ENCODE measurements at regions not wholly inside any gene's neighbourhood (a gene's known extent, or its start where the extent isn't known, plus 50 kb on each side); places are given as distances from the start of the nearest gene placed in this dataset.

GRCh38 chr22:27572278-27572666 is 229.3 kb downstream of the MN1 start:
- H3K4me1 ChIP-seq (ENCODE audit: control insufficient read depth in 2 of 2, insufficient read depth in 2 of 2, low read length in 2 of 2), result peaks cover 0 to 5% of the 10 kb centered on the region in 2 donors
- WGBS, result 96% methylated on average over 2 of the region's 2 CpGs
- H3K4me3 ChIP-seq (ENCODE audit: low read length in 2 of 2), result no peak overlapping the region
- no peak overlapping the region for H3K27ac ChIP-seq (ENCODE audit: low read depth in 1 of 2, low read length in 1 of 2)
- H3K27me3 ChIP-seq (ENCODE audit: control insufficient read depth in 2 of 2, insufficient read depth in 1 of 2, low read length in 1 of 2), result peaks cover 0 to 9% of the 10 kb centered on the region in 2 donors
- DNase-seq (ENCODE audit: low read depth in 6 of 9, low spot score in 9 of 9), result no peak
- H3K9me3 ChIP-seq (ENCODE audit: control insufficient read depth in 2 of 2, insufficient read depth in 1 of 2, low read length in 1 of 2), result no peaks in the 10 kb centered on the region
- H3K36me3 ChIP-seq (ENCODE audit: control insufficient read depth in 2 of 2, insufficient read depth in 2 of 2, low read length in 1 of 2), result no peaks in the 10 kb centered on the region

GRCh38 chr22:27573280-27574001 is 228.1 kb downstream of the MN1 start:
- H3K36me3 ChIP-seq (ENCODE audit: control insufficient read depth in 2 of 2, insufficient read depth in 2 of 2, low read length in 1 of 2), result no peaks in the 10 kb centered on the region
- DNase-seq (ENCODE audit: low read depth in 6 of 9, low spot score in 9 of 9), result no peak
- H3K27ac ChIP-seq (ENCODE audit: low read depth in 1 of 2, low read length in 1 of 2), result no peak overlapping the region
- H3K9me3 ChIP-seq (ENCODE audit: control insufficient read depth in 2 of 2, insufficient read depth in 1 of 2, low read length in 1 of 2), result no peaks in the 10 kb centered on the region
- H3K27me3 ChIP-seq (ENCODE audit: control insufficient read depth in 2 of 2, insufficient read depth in 1 of 2, low read length in 1 of 2), result peaks cover 0 to 9% of the 10 kb centered on the region in 2 donors
- WGBS, result 30% methylated on average over 22 of the region's 22 CpGs
- peaks cover 0 to 9% of the 10 kb centered on the region in 2 donors for H3K4me1 ChIP-seq (ENCODE audit: control insufficient read depth in 2 of 2, insufficient read depth in 2 of 2, low read length in 2 of 2)
- H3K4me3 ChIP-seq (ENCODE audit: low read length in 2 of 2), result no peak overlapping the region

GRCh38 chr22:27574002-27574366 is 227.6 kb downstream of the MN1 start:
- 95% methylated on average over 7 of the region's 7 CpGs for WGBS

GRCh38 chr22:27574651-27575050 is 226.9 kb downstream of the MN1 start:
- Histone ChIP-seq H3K9me3 (ENCODE audit: control insufficient read depth in 2 of 2, insufficient read depth in 1 of 2, low read length in 1 of 2) (no peaks in the 10 kb centered on the region), H3K4me3 (ENCODE audit: low read length in 2 of 2) (no peak overlapping the region), H3K36me3 (ENCODE audit: control insufficient read depth in 2 of 2, insufficient read depth in 2 of 2, low read length in 1 of 2) (no peaks in the 10 kb centered on the region), H3K4me1 (ENCODE audit: control insufficient read depth in 2 of 2, insufficient read depth in 2 of 2, low read length in 2 of 2) (peaks cover 0 to 9% of the 10 kb centered on the region in 2 donors), H3K27me3 (ENCODE audit: control insufficient read depth in 2 of 2, insufficient read depth in 1 of 2, low read length in 1 of 2) (peaks cover 0 to 9% of the 10 kb centered on the region in 2 donors), H3K27ac (ENCODE audit: low read depth in 1 of 2, low read length in 1 of 2) (no peak overlapping the region)
- 94% methylated on average over 9 of the region's 9 CpGs for WGBS
- DNase-seq (ENCODE audit: low read depth in 6 of 9, low spot score in 9 of 9), result no peak

More at GRCh38 chr22:27574002-27574366, 227.6 kb downstream of the MN1 start:
- Histone ChIP-seq H3K9me3 (ENCODE audit: control insufficient read depth in 2 of 2, insufficient read depth in 1 of 2, low read length in 1 of 2) (no peaks in the 10 kb centered on the region), H3K36me3 (ENCODE audit: control insufficient read depth in 2 of 2, insufficient read depth in 2 of 2, low read length in 1 of 2) (no peaks in the 10 kb centered on the region), H3K4me1 (ENCODE audit: control insufficient read depth in 2 of 2, insufficient read depth in 2 of 2, low read length in 2 of 2) (peaks cover 0 to 9% of the 10 kb centered on the region in 2 donors), H3K27ac (ENCODE audit: low read depth in 1 of 2, low read length in 1 of 2) (no peak overlapping the region), H3K4me3 (ENCODE audit: low read length in 2 of 2) (no peak overlapping the region), H3K27me3 (ENCODE audit: control insufficient read depth in 2 of 2, insufficient read depth in 1 of 2, low read length in 1 of 2) (peaks cover 0 to 9% of the 10 kb centered on the region in 2 donors)
- DNase-seq (ENCODE audit: low read depth in 6 of 9, low spot score in 9 of 9), result no peak

- Histone ChIP-seq H3K27me3 (ENCODE audit: control insufficient read depth in 2 of 2, insufficient read depth in 1 of 2, low read length in 1 of 2) (peaks cover 0 to 9% of the 10 kb centered on the region in 2 donors), H3K4me1 (ENCODE audit: control insufficient read depth in 2 of 2, insufficient read depth in 2 of 2, low read length in 2 of 2) (peaks cover 0 to 9% of the 10 kb centered on the region in 2 donors), H3K4me3 (ENCODE audit: low read length in 2 of 2) (no peak overlapping the region), H3K36me3 (ENCODE audit: control insufficient read depth in 2 of 2, insufficient read depth in 2 of 2, low read length in 1 of 2) (no peaks in the 10 kb centered on the region), H3K9me3 (ENCODE audit: control insufficient read depth in 2 of 2, insufficient read depth in 1 of 2, low read length in 1 of 2) (no peaks in the 10 kb centered on the region), H3K27ac (ENCODE audit: low read depth in 1 of 2, low read length in 1 of 2) (no peak overlapping the region)
- 94% methylated on average over 8 of the region's 8 CpGs for WGBS
- DNase-seq (ENCODE audit: low read depth in 6 of 9, low spot score in 9 of 9), result no peak
Observed at GRCh38 chr22:27575348-27575747, 226.2 kb downstream of the MN1 start.

- no peak for DNase-seq (ENCODE audit: low read depth in 6 of 9, low spot score in 9 of 9)
- no peak overlapping the region for H3K27ac ChIP-seq (ENCODE audit: low read depth in 1 of 2, low read length in 1 of 2)
- H3K27me3 ChIP-seq (ENCODE audit: control insufficient read depth in 2 of 2, insufficient read depth in 1 of 2, low read length in 1 of 2), result peaks cover 0 to 9% of the 10 kb centered on the region in 2 donors
Observed at GRCh38 chr22:27576413-27576812, 225.1 kb downstream of the MN1 start.

GRCh38 chr22:27576815-27577573 is 224.6 kb downstream of the MN1 start:
- Histone ChIP-seq H3K27me3 (ENCODE audit: control insufficient read depth in 2 of 2, insufficient read depth in 1 of 2, low read length in 1 of 2) (peaks cover 0 to 9% of the 10 kb centered on the region in 2 donors), H3K9me3 (ENCODE audit: control insufficient read depth in 2 of 2, insufficient read depth in 1 of 2, low read length in 1 of 2) (no peaks in the 10 kb centered on the region), H3K36me3 (ENCODE audit: control insufficient read depth in 2 of 2, insufficient read depth in 2 of 2, low read length in 1 of 2) (no peaks in the 10 kb centered on the region), H3K27ac (ENCODE audit: low read depth in 1 of 2, low read length in 1 of 2) (peak overlapping the region in 1 of 2 donors; percentile 17), H3K4me1 (ENCODE audit: control insufficient read depth in 2 of 2, insufficient read depth in 2 of 2, low read length in 2 of 2) (peaks cover 0 to 9% of the 10 kb centered on the region in 2 donors), H3K4me3 (ENCODE audit: low read length in 2 of 2) (no peak overlapping the region)
- WGBS, result 88% methylated on average over 20 of the region's 20 CpGs
- DNase-seq (ENCODE audit: low read depth in 6 of 9, low spot score in 9 of 9), result peak in 1 of 9 donors; percentile 9

More at GRCh38 chr22:27576413-27576812, 225.1 kb downstream of the MN1 start:
- 83% methylated on average over 9 of the region's 9 CpGs for WGBS
- H3K4me3 ChIP-seq (ENCODE audit: low read length in 2 of 2), result no peak overlapping the region
- peaks cover 0 to 9% of the 10 kb centered on the region in 2 donors for H3K4me1 ChIP-seq (ENCODE audit: control insufficient read depth in 2 of 2, insufficient read depth in 2 of 2, low read length in 2 of 2)
- no peaks in the 10 kb centered on the region for H3K9me3 ChIP-seq (ENCODE audit: control insufficient read depth in 2 of 2, insufficient read depth in 1 of 2, low read length in 1 of 2)
- H3K36me3 ChIP-seq (ENCODE audit: control insufficient read depth in 2 of 2, insufficient read depth in 2 of 2, low read length in 1 of 2), result no peaks in the 10 kb centered on the region

GRCh38 chr22:27577574-27577969 is 224.0 kb downstream of the MN1 start:
- H3K9me3 ChIP-seq (ENCODE audit: control insufficient read depth in 2 of 2, insufficient read depth in 1 of 2, low read length in 1 of 2), result no peaks in the 10 kb centered on the region
- no peak overlapping the region for H3K4me3 ChIP-seq (ENCODE audit: low read length in 2 of 2)
- 96% methylated on average over 12 of the region's 12 CpGs for WGBS
- H3K27me3 ChIP-seq (ENCODE audit: control insufficient read depth in 2 of 2, insufficient read depth in 1 of 2, low read length in 1 of 2), result peaks cover 0 to 9% of the 10 kb centered on the region in 2 donors
- no peak for DNase-seq (ENCODE audit: low read depth in 6 of 9, low spot score in 9 of 9)
- peaks cover 0 to 9% of the 10 kb centered on the region in 2 donors for H3K4me1 ChIP-seq (ENCODE audit: control insufficient read depth in 2 of 2, insufficient read depth in 2 of 2, low read length in 2 of 2)
- H3K27ac ChIP-seq (ENCODE audit: low read depth in 1 of 2, low read length in 1 of 2), result peak overlapping the region in 1 of 2 donors; percentile 17
- H3K36me3 ChIP-seq (ENCODE audit: control insufficient read depth in 2 of 2, insufficient read depth in 2 of 2, low read length in 1 of 2), result no peaks in the 10 kb centered on the region

- Histone ChIP-seq H3K27ac (ENCODE audit: low read depth in 1 of 2, low read length in 1 of 2) (no peak overlapping the region), H3K27me3 (ENCODE audit: control insufficient read depth in 2 of 2, insufficient read depth in 1 of 2, low read length in 1 of 2) (no peaks in the 10 kb centered on the region)
- WGBS, result 92% methylated on average over 6 of the region's 6 CpGs
Observed at GRCh38 chr22:27578937-27579617, 222.5 kb downstream of the MN1 start.

More at GRCh38 chr22:27578937-27579617, 222.5 kb downstream of the MN1 start:
- peaks cover 0 to 8% of the 10 kb centered on the region in 2 donors for H3K4me1 ChIP-seq (ENCODE audit: control insufficient read depth in 2 of 2, insufficient read depth in 2 of 2, low read length in 2 of 2)
- no peaks in the 10 kb centered on the region for H3K9me3 ChIP-seq (ENCODE audit: control insufficient read depth in 2 of 2, insufficient read depth in 1 of 2, low read length in 1 of 2)
- H3K4me3 ChIP-seq (ENCODE audit: low read length in 2 of 2), result no peak overlapping the region
- no peaks in the 10 kb centered on the region for H3K36me3 ChIP-seq (ENCODE audit: control insufficient read depth in 2 of 2, insufficient read depth in 2 of 2, low read length in 1 of 2)
- no peak for DNase-seq (ENCODE audit: low read depth in 6 of 9, low spot score in 9 of 9)
